IMR-90 (cell line): ENCODE measurements at regions not wholly inside any gene's neighbourhood (a gene's known extent, or its start where the extent isn't known, plus 50 kb on each side); places are given as distances from the start of the nearest gene placed in this dataset.

Experiments used
- ATAC-seq: fragments of 200-7000 bp; cut with Tn5 transposase; 2 replicates; pipeline ENCODE4 v1.9.1; 2020; ENCODE audit warnings: low read depth, mild to moderate bottlenecking, moderate library complexity
- BruUV-seq: library from RNA; stranded (reverse); fragments of 400-500 nt; replicated peaks from 2 replicates; lab custom pipeline; 2021; lab: Mats Ljungman, UMichigan
- CTCF ChIA-PET: fragments of 300-600 bp; formaldehyde crosslinking; extraction: SDS; loops from one replicate; lab custom pipeline; 2021; ENCODE audit warnings: antibody characterized with exemption; lab: Yijun Ruan, JAX
- POLR2A ChIA-PET: fragments of 300-600 bp; sonication (Branson Sonifier 250); formaldehyde crosslinking; loops from one replicate; lab custom pipeline; 2022; ENCODE audit warnings: antibody characterized with exemption; ENCODE audit not compliant: unreplicated experiment; lab: Charles Lee
- DNase-seq: peaks from one replicate; pipeline ENCODE4 v3.0.0; 2013
- H2AFZ ChIP-seq: replicated peaks from 2 replicates; pipeline ENCODE3; 2013; ENCODE audit warnings: low read length, mild to moderate bottlenecking; ENCODE audit not compliant: poor library complexity
- H2AK5ac ChIP-seq: 2 replicates; pipeline ENCODE4 v1.6.1; 2013; ENCODE audit warnings: low read depth, low read length, inconsistent platforms
- H2AK9ac ChIP-seq: replicated peaks from 2 replicates; pipeline ENCODE3; 2013; ENCODE audit warnings: mild to moderate bottlenecking, low read depth, low read length, moderate library complexity; ENCODE audit not compliant: poor library complexity
- H2BK120ac ChIP-seq: 2 replicates; pipeline ENCODE4 v1.6.1; 2013; ENCODE audit warnings: low read depth, low read length, inconsistent platforms
- H2BK15ac ChIP-seq: 3 replicates; pipeline ENCODE4 v1.6.1; 2013; ENCODE audit warnings: low read depth, low read length, inconsistent platforms
- H2BK20ac ChIP-seq: 2 replicates; pipeline ENCODE4 v1.6.1; 2013; ENCODE audit warnings: low read depth, mild to moderate bottlenecking, inconsistent platforms, low read length, moderate library complexity
- H2BK5ac ChIP-seq: 2 replicates; pipeline ENCODE4 v1.6.1; 2013; ENCODE audit warnings: mild to moderate bottlenecking, low read depth, low read length, inconsistent platforms; ENCODE audit not compliant: poor library complexity, severe bottlenecking
- H3K14ac ChIP-seq: replicated peaks from 2 replicates; pipeline ENCODE4 v1.6.1; 2013; ENCODE audit warnings: low read depth, low read length, inconsistent platforms
- H3K18ac ChIP-seq: 2 replicates; pipeline ENCODE4 v1.6.1; 2013; ENCODE audit warnings: low read depth, low read length, control low read depth
- H3K23ac ChIP-seq: 2 replicates; pipeline ENCODE4 v1.6.1; 2013; ENCODE audit warnings: low read depth, low read length, inconsistent platforms
- H3K27ac ChIP-seq: 2 replicates; pipeline ENCODE4 v1.5.1; 2013; ENCODE audit warnings: mild to moderate bottlenecking, control low read depth, low read length; ENCODE audit not compliant: insufficient read depth
- H3K27me3 ChIP-seq: 2 replicates; pipeline ENCODE4 v1.6.1; 2013; ENCODE audit warnings: low read length; ENCODE audit not compliant: control insufficient read depth, insufficient read depth
- H3K36me3 ChIP-seq: 2 replicates; pipeline ENCODE4 v1.6.1; 2013; ENCODE audit warnings: low read length, mixed read lengths; ENCODE audit not compliant: control insufficient read depth, insufficient read depth
- H3K4ac ChIP-seq: 2 replicates; pipeline ENCODE4 v1.6.1; 2013; ENCODE audit warnings: low read depth, low read length, inconsistent platforms
- H3K4me1 ChIP-seq: 2 replicates; pipeline ENCODE4 v1.6.1; 2013; ENCODE audit warnings: low read length, mixed read lengths; ENCODE audit not compliant: control insufficient read depth, insufficient read depth
- H3K4me2 ChIP-seq: 2 replicates; pipeline ENCODE4 v1.6.1; 2013; ENCODE audit warnings: low read depth, mild to moderate bottlenecking, control low read depth, low read length, moderate library complexity
- H3K4me3 ChIP-seq: 2 replicates; pipeline ENCODE4 v1.5.1; 2013; ENCODE audit warnings: low read depth, mild to moderate bottlenecking, control low read depth, low read length, moderate library complexity; ENCODE audit not compliant: insufficient read depth
- H3K56ac ChIP-seq: 2 replicates; pipeline ENCODE4 v1.6.1; 2013; ENCODE audit warnings: low read length, inconsistent platforms; ENCODE audit not compliant: insufficient read depth; ENCODE audit errors: extremely low read depth
- H3K79me1 ChIP-seq, 2 experiments: 2 replicates each; pipeline ENCODE4 v1.6.1; 2013; ENCODE audit warnings: low read length in 2 of 2, inconsistent platforms in 1 of 2, low read depth in 1 of 2
- H3K9ac ChIP-seq: 2 replicates; pipeline ENCODE4 v1.6.1; 2013; ENCODE audit warnings: low read depth, low read length, control low read depth
- H3K9me1 ChIP-seq: 2 replicates; pipeline ENCODE4 v1.6.1; 2013; ENCODE audit warnings: low read length, inconsistent platforms; ENCODE audit not compliant: insufficient read depth
- H3K9me3 ChIP-seq: 2 replicates; pipeline ENCODE4 v1.6.1; 2013; ENCODE audit warnings: low read length; ENCODE audit not compliant: control insufficient read depth, insufficient read depth
- H4K20me1 ChIP-seq: 2 replicates; pipeline ENCODE4 v1.6.1; 2013; ENCODE audit warnings: low read length, inconsistent platforms; ENCODE audit not compliant: insufficient read depth
- H4K5ac ChIP-seq: 2 replicates; pipeline ENCODE4 v1.6.1; 2013; ENCODE audit warnings: mild to moderate bottlenecking, low read depth, low read length, control low read depth
- H4K8ac ChIP-seq, 2 experiments: 2 replicates each; pipeline ENCODE4 v1.6.1; 2013; ENCODE audit warnings: low read depth in 2 of 2, low read length in 2 of 2, control low read depth in 1 of 2, inconsistent platforms in 1 of 2
- H4K91ac ChIP-seq: 2 replicates; pipeline ENCODE4 v1.6.1; 2013; ENCODE audit warnings: low read depth, low read length, inconsistent platforms; ENCODE audit not compliant: insufficient read depth
- BHLHE40 ChIP-seq: fragments of 150-350 bp; IDR thresholded peaks from 2 replicates; pipeline ENCODE4 v1.6.1; 2016; ENCODE audit warnings: mild to moderate bottlenecking, low read depth, low read length
- CEBPB ChIP-seq: IDR thresholded peaks from 2 replicates; pipeline ENCODE4 v1.6.1; 2012; ENCODE audit warnings: low read depth, low read length, improper control_type of control experiment
- CHD1 ChIP-seq: IDR thresholded peaks from 2 replicates; pipeline ENCODE4 v1.6.1; 2012; ENCODE audit warnings: low read depth, low read length, improper control_type of control experiment
- CTCF ChIP-seq: conservative IDR thresholded peaks from 2 replicates; pipeline ENCODE4 v1.5.1; 2012; ENCODE audit warnings: mild to moderate bottlenecking, low read depth, low read length, improper control_type of control experiment
- ELK1 ChIP-seq: fragments of 150-350 bp; IDR thresholded peaks from 2 replicates; pipeline ENCODE4 v1.6.1; 2016; ENCODE audit warnings: low read depth, mild to moderate bottlenecking, low read length, moderate library complexity, borderline replicate concordance
- FOS ChIP-seq: fragments of 150-350 bp; IDR thresholded peaks from 2 replicates; pipeline ENCODE4 v1.6.1; 2016; ENCODE audit warnings: low read depth, low read length
- MAFK ChIP-seq: IDR thresholded peaks from 2 replicates; pipeline ENCODE4 v1.6.1; 2012; ENCODE audit warnings: low read depth, low read length, improper control_type of control experiment
- MAZ ChIP-seq: IDR thresholded peaks from 2 replicates; pipeline ENCODE4 v1.6.1; 2012; ENCODE audit warnings: low read depth, mild to moderate bottlenecking, low read length, improper control_type of control experiment, moderate library complexity, borderline replicate concordance
- NFE2L2 ChIP-seq: fragments of 150-350 bp; IDR thresholded peaks from 2 replicates; pipeline ENCODE4 v1.6.1; 2016; ENCODE audit warnings: low read depth, mild to moderate bottlenecking, low read length
- POLR2A ChIP-seq: IDR thresholded peaks from 2 replicates; pipeline ENCODE4 v1.6.1; 2012; ENCODE audit warnings: mild to moderate bottlenecking, low read depth, low read length
- RAD21 ChIP-seq: IDR thresholded peaks from 2 replicates; pipeline ENCODE4 v1.6.1; 2012; ENCODE audit warnings: low read length, improper control_type of control experiment
- WGBS, 2 experiments: methylation state at CpG; one replicate each; pipeline versions ENCODE4 v1.1.5 to v1.1.7; 2013; ENCODE audit warnings: missing lambda C conversion rate in 2 of 2; ENCODE audit not compliant: insufficient read length in 1 of 2; ENCODE audit errors: extremely low coverage in 2 of 2; 5-methylcytosine and 5-hydroxymethylcytosine counted together
- dilution Hi-C: fragments of 300-500 bp; cut with HindIII; formaldehyde crosslinking; loops from one replicate; pipeline ENCODE4 v1.14.3; 2018; ENCODE audit warnings: low sequenced_read_pairs; ENCODE audit not compliant: unreplicated experiment
- in situ Hi-C: fragments of 300-500 bp; cut with MboI; formaldehyde crosslinking; loops from 3 replicates; pipeline ENCODE4 v1.14.3; 2019; ENCODE audit warnings: low sequenced_read_pairs, inconsistent platforms, mixed read lengths
- intact Hi-C: fragments of 100-400 bp; cut with micrococcal nuclease; formaldehyde crosslinking; loops from 2 replicates; pipeline ENCODE4 v1.10.0; 2022
- TF ChIP-seq, protein P1 (sequence below): fragments of 150-350 bp; IDR thresholded peaks from 2 replicates; pipeline ENCODE4 v1.6.1; 2017; ENCODE audit warnings: mild to moderate bottlenecking, antibody characterized with exemption, low read length, low read depth

- Histone ChIP-seq H3K4me2 (no peak overlapping the region), H4K20me1 (no peaks in the 10 kb centered on the region), H2AK9ac (no peak overlapping the region), H3K9me1 (no peaks in the 10 kb centered on the region), H3K4me3 (no peak overlapping the region), H3K23ac (no peak overlapping the region), H4K5ac (no peak overlapping the region), H2BK15ac (no peak overlapping the region), H3K4me1 (no peaks in the 10 kb centered on the region), H3K18ac (no peak overlapping the region), H3K56ac (no peak overlapping the region), H2BK5ac (no peak overlapping the region), H4K91ac (no peak overlapping the region), H3K36me3 (no peaks in the 10 kb centered on the region), H2AK5ac (no peak overlapping the region), H3K4ac (no peak overlapping the region), H2BK120ac (no peak overlapping the region), H4K8ac (no peak overlapping the region), H3K14ac (no peak overlapping the region), H3K9ac (no peak overlapping the region), H2BK20ac (no peak overlapping the region), H3K9me3 (peaks cover 10% of the 10 kb centered on the region), H3K27me3 (no peaks in the 10 kb centered on the region), H3K79me1 (no peaks in the 10 kb centered on the region), H2AFZ (no peak overlapping the region), H3K27ac (no peak overlapping the region)
- ATAC-seq (no peak), DNase-seq (no peak)
- WGBS, 2 experiments, result 60% methylated on average over 12 of the region's 16 CpGs; no CpG with 5 or more reads in 1 of the 2 experiments
- dilution Hi-C loops (no loop called here), in situ Hi-C loops (no loop called here), intact Hi-C loops (no loop called here)
- TF ChIP-seq FOS (no peak), ELK1 (no peak), POLR2A (no peak), MAFK (no peak), RAD21 (no peak), CEBPB (no peak), CHD1 (no peak), MAZ (no peak), NFE2L2 (no peak), CTCF (no peak), BHLHE40 (no peak)
- TF ChIP-seq, protein P1, sequence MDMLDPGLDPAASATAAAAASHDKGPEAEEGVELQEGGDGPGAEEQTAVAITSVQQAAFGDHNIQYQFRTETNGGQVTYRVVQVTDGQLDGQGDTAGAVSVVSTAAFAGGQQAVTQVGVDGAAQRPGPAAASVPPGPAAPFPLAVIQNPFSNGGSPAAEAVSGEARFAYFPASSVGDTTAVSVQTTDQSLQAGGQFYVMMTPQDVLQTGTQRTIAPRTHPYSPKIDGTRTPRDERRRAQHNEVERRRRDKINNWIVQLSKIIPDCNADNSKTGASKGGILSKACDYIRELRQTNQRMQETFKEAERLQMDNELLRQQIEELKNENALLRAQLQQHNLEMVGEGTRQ, result no peak
- no TSS peak for BruUV-seq
- CTCF ChIA-PET, result no interaction called here
- POLR2A ChIA-PET, result no interaction called here
Observed at GRCh38 chr2:104704496-104705245, 149.2 kb upstream of the POU3F3 start.
